ENCODE measurements at regions not wholly inside any gene's neighbourhood (a gene's known extent, or its start where the extent isn't known, plus 50 kb on each side); places are given as distances from the start of the nearest gene placed in this dataset.
"Not testable (repeated sequence)": the region's sequence is repeated elsewhere in the genome, so short reads cannot be mapped to it uniquely, and the experiment has no call there.

- no peak for FAIRE-seq
- no peak for DNase-seq (ENCODE audit: insufficient read length, low spot score)
- no peak for TF ChIP-seq POLR2A (IDR thresholded peaks at IDR 0.05; ENCODE audit: low read depth, low read length)
These were observed 74.5 kb upstream of the SRSF6 start for GRCh38 chr20:43383026-43383795.

- DNase-seq (ENCODE audit: insufficient read length, low spot score); FAIRE-seq: not testable (repeated sequence)
These were observed 75.6 kb upstream of the SRSF6 start for GRCh38 chr20:43382135-43382534.

- DNase-seq (ENCODE audit: insufficient read length, low spot score); FAIRE-seq: not testable (repeated sequence)
These were observed 76.2 kb upstream of the SRSF6 start for GRCh38 chr20:43381533-43381932.

GRCh38 chr20:43379239-43379917 is 78.3 kb upstream of the SRSF6 start:
- FAIRE-seq, result no peak
- DNase-seq (ENCODE audit: insufficient read length, low spot score), result peak; percentile 40
- TF ChIP-seq POLR2A (IDR thresholded peaks at IDR 0.05; ENCODE audit: low read depth, low read length), result no peak

GRCh38 chr20:43376831-43377230 is 80.9 kb upstream of the SRSF6 start:
- DNase-seq (ENCODE audit: insufficient read length, low spot score), result no peak
- no peak for FAIRE-seq
- no peak for TF ChIP-seq POLR2A (IDR thresholded peaks at IDR 0.05; ENCODE audit: low read depth, low read length)

- TF ChIP-seq POLR2A (IDR thresholded peaks at IDR 0.05; ENCODE audit: low read depth, low read length), result no peak
- DNase-seq (ENCODE audit: insufficient read length, low spot score), result no peak
- FAIRE-seq, result no peak
These were observed 82.1 kb upstream of the SRSF6 start for GRCh38 chr20:43375591-43375990.

DNA sequence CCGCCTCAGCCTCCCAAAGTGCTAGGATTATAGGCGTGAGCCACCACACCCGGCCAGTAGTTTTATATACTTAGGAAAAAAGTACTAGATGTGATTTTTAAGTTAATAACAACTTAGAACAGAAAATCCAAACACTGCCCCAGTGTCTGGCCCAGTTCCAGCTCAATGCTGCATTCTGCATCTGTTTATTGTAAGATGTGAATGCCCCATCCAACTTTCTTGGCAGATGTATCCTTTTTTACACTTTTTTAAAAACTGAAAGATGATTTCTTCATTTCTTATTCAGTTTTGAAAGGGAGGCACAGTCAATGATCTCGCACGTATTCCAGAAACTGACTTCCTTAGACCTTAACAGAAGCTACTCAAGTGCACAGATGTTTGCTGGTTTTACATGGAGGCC is 85.6 kb upstream of the SRSF6 start:
- no peak for DNase-seq (ENCODE audit: insufficient read length, low spot score)
- no peak for FAIRE-seq
- TF ChIP-seq POLR2A (IDR thresholded peaks at IDR 0.05; ENCODE audit: low read depth, low read length), result no peak

GRCh38 chr20:43365691-43366090 is 92.0 kb upstream of the SRSF6 start:
- DNase-seq (ENCODE audit: insufficient read length, low spot score) (no peak), FAIRE-seq (no peak)
- no peak for TF ChIP-seq POLR2A (IDR thresholded peaks at IDR 0.05; ENCODE audit: low read depth, low read length)

GRCh38 chr20:43364001-43364400 is 93.7 kb upstream of the SRSF6 start:
- no peak for DNase-seq (ENCODE audit: insufficient read length, low spot score)
- no peak for TF ChIP-seq POLR2A (IDR thresholded peaks at IDR 0.05; ENCODE audit: low read depth, low read length)
- FAIRE-seq, result no peak

- TF ChIP-seq POLR2A (IDR thresholded peaks at IDR 0.05; ENCODE audit: low read depth, low read length), result no peak
- DNase-seq (ENCODE audit: insufficient read length, low spot score) (no peak), FAIRE-seq (no peak)
These were observed 94.2 kb upstream of the SRSF6 start for GRCh38 chr20:43363506-43363905.

DNA sequence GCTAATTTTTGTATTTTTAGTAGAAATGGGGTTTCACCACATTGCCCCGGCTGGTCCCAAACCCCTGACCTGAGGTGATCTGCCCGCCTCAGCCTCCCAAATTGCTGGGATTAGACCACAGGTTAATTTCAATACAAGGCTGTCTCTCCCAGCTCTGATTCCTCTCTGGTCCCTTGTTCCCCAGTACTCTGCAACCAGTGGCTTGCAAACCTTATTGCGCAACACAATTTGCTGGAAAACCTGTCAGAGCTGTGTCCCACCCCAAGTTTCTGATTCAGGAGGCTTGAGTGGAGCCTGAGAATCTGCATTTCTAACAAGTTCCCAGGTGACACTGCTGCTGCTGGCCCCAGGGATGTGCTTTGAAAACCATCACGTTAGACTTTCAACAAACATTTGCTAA is 96.2 kb upstream of the SRSF6 start:
- TF ChIP-seq POLR2A (IDR thresholded peaks at IDR 0.05; ENCODE audit: low read depth, low read length), result no peak
- DNase-seq (ENCODE audit: insufficient read length, low spot score) (no peak), FAIRE-seq (no peak)

DNA sequence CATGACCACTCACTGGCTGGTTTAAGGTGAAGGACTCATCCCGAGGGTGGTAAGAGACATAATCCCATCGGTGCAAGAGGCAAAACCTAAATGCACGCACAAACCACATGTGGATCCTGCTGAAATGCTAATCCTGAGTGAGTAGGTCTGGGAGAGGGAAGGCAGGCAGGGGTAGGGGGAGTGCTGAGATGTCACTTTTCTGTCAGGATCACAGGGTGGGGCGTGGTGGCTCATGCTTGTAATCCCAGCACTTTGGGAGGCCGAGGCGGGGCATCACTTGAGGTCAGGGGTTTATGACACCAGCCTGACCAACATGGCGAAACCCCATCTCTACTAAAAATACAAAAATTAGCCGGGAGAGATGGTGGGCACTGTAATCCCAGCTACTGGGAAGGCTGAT is 97.7 kb upstream of the SRSF6 start:
- no peak for DNase-seq (ENCODE audit: insufficient read length, low spot score)
- no peak for FAIRE-seq

GRCh38 chr20:43358811-43359210 is 98.9 kb upstream of the SRSF6 start:
- no peak for FAIRE-seq
- no peak for DNase-seq (ENCODE audit: insufficient read length, low spot score)
- no peak for TF ChIP-seq POLR2A (IDR thresholded peaks at IDR 0.05; ENCODE audit: low read depth, low read length)

More for the DNA sequence above, 97.7 kb upstream of the SRSF6 start:
- TF ChIP-seq POLR2A (IDR thresholded peaks at IDR 0.05; ENCODE audit: low read depth, low read length), result no peak

DNA sequence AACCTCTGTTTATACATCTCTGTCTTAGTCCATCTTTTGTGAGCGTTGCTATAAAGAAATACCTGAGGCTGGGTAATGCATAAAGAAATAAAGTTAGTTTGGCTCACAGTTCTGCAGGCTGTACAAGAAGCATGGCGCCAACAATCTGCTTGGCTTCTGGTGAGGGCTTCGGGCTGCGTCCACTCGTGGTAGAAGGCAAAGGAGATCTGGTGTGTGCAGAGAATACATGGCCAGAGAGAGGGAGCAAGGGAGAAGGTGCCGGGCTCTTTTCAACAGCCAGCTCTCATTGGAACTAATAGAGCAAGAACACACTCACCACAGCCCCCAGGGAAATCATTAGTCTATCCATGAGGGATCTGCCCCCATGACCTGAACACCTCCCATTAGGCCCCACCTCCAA is 100.3 kb upstream of the SRSF6 start:
- no peak for FAIRE-seq

DNA sequence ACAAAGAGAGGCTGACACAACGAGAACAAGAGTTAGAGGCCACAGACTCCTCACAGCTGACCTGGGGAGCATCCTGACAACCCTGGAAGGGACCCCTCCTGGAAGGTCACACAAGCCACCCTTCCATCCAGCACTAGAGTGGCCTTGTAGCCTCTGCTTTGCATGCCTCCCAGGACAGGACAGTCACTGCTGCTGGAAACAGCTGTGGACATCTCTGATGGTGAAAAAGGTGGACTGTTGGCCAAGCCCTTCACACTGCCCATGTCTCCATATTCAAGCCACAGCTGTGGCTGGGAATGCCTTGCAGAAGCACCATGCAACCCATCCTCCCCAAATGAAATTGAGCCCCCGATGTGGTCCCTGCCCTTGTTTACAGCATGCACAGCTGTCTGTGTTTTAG is 102.1 kb upstream of the SRSF6 start:
- DNase-seq (ENCODE audit: insufficient read length, low spot score) (no peak), FAIRE-seq (no peak)
- no peak for TF ChIP-seq POLR2A (IDR thresholded peaks at IDR 0.05; ENCODE audit: low read depth, low read length)

More for the DNA sequence above, 100.3 kb upstream of the SRSF6 start:
- DNase-seq (ENCODE audit: insufficient read length, low spot score), result no peak
- TF ChIP-seq POLR2A (IDR thresholded peaks at IDR 0.05; ENCODE audit: low read depth, low read length), result no peak
